ENCODE measurements at regions not wholly inside any gene's neighbourhood (a gene's known extent, or its start where the extent isn't known, plus 50 kb on each side); places are given as distances from the start of the nearest gene placed in this dataset.

- no peak for TF ChIP-seq CTCF (conservative IDR thresholded peaks at IDR 0.05 in 1 of 2, IDR thresholded peaks at IDR 0.05 in 1 of 2; ENCODE audit: low read depth in 1 of 2, low read length in 2 of 2)
- TF ChIP-seq EZH2 (IDR thresholded peaks at IDR 0.05; ENCODE audit: low read length, missing control alignments) = no peak
These were observed 1123.7 kb upstream of the CADM2 start for GRCh38 chr3:83835040-83835439.

Data from fibroblast of lung (primary cell).